ENCODE measurements at regions not wholly inside any gene's neighbourhood (a gene's known extent, or its start where the extent isn't known, plus 50 kb on each side); places are given as distances from the start of the nearest gene placed in this dataset.
"Not testable (repeated sequence)": the region's sequence is repeated elsewhere in the genome, so short reads cannot be mapped to it uniquely, and the experiment has no call there.

DNA sequence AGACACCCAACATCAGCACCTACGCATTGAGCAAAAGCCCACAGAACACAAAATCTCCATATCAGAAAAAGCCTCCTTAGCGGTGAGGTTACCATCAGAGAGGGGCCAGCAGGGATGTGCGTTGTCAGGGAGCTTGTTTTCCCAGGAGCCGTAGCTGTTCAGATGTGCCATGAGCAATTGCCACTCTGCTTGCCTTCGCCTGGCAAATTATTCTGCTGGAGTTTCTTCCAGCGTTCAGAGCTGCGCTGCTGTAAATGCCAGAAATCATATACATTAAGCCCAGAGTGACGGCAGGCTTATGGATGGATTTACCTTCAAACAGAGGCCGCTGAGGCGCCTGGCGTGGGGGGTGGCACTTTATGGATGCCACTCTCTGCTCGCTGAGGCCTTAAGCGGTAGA is 632.3 kb downstream of the BCOR start:
- DNase-seq (ENCODE audit: low read depth in 2 of 2), result no peak

DNA sequence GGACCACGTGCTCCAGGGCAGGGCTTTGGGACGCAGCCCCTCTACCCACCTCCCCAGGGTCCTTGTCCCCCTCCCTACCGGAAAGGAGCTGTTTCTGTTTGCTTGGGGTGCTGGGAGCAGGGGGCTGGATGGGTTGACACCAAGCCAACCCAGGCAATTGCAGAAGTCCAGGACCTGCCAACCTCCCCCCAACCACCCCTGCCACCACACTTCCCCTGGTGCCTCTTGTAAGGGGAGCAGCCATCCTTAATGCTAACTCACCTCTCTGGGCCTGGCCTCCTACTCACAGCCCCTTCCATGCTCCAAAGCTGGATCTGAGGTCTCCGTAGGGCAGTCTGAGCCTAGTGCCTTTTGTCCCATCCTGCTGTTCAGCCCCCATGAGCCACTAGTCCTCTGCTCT is 631.9 kb downstream of the BCOR start:
- no peak for DNase-seq (ENCODE audit: low read depth in 2 of 2)

DNA sequence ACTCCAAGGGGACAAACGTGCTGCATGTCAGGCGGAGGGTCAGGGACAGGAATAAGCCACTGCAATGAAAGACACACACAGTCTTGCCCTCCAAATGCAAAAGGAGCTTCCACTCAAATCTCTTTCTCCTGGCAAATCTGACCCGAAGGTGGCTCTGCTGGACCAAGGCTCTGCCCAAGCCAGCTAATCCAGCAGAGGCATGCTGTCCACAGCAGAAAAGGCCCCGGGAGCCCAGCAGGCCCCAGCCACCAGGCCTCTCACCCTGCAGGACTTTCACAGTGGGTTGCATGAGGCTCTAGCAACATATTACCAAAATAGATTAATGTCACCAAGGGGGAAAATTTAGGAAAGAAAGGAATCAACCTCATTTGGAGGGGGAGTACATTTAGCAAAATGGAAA is 628.6 kb downstream of the BCOR start:
- DNase-seq (ENCODE audit: low read depth in 2 of 2), result no peak

DNA sequence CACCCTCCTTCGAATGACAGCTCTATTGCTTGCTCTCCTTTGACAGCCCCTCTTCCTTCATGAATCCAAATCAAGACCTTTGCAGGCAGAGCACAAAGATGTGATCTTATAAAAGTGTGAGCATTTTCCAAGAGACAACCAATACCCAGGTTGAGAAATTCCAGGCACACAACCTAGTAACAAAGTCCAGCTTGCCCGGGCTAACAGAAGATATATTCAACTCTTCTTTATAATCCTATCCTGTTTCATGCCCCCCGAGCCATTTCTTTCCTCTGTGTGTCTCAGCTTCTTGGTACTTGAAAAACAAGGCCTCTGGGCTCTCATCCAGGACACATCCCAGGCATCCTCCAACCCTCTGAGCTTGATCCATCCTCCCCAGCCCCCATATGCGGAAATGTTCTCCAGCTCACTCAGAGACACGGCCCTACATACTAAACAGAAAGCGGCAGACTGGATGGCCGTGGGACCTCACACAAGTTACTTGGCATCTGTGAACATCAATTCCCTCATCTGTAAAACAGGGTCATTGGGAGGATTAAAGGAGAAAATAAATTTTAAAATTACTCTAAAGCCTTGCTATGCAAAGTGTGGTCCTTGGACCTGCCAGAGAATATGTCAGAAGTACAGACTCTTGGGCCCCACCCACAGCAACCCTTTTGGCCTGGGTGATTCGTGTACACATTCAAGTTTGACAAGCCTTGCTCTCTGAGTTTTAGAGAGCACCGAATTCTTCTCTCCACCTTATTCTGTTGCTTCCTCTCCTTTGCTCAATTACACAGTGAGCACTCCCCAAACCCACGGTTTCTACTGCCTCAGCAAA is 627.0 kb downstream of the BCOR start:
- no peak for DNase-seq (ENCODE audit: low read depth in 2 of 2)

DNA sequence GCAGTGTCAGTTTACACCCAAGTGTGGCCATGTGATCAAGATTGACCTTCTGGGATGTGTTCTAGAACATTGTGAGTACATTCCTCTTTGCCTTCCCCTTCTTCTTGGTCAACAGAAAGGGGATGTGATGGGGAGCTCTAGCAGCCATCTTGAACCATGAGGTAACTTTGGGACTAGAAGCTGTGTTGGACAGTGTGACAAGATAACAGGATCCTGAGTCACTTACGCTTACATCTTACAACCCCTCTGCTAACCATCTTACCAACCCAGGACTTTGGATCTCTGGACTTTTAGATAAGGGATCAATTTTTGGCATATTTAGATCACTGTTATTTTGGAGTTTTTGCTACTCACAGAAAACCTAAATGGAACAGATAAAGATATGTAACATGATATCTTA is 625.6 kb downstream of the BCOR start:
- DNase-seq (ENCODE audit: low read depth in 2 of 2), result no peak

GRCh38 chrX:39473812-39474211 is 623.9 kb downstream of the BCOR start:
- DNase-seq (ENCODE audit: low read depth in 2 of 2), result no peak

DNA sequence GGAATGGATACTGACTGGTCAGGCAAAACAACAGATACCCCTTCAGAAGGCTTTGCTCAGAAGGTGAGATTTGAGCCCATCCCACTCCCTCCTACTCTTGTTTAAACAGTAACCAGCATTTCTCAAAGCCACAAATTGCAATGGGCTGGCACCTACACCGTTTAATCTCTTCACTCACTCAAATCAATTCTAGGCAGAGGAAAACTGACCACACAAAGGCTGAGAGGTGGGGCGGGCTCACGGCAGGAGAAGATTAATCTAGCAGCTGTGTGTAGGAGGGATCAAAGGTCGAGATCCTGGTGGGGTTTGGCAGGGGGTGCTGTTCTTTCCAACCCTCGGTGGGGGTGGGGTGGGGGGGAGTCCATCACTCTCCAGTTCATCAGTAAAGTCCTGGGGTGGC is 622.4 kb downstream of the BCOR start:
- DNase-seq (ENCODE audit: low read depth in 2 of 2), result no peak

DNA sequence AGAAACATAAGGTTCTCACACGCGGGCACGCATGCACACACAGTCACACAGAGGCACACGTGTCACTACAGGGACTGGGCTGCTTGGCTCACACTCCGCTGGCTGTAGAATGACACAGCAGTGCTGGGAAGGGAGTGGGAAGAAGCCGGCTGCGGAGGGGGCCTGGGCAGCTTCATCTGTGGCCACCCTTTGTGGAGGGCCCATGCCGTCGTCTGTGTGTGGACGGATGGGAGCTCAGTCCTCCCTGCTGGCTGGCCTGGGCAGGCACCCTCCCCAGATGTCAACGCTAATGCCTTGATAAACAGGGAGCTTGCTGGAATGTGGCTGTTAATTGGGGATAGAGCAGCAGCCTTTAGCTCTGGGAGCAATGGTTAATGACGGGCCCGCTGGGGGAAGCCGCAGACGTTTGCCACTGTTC is 621.1 kb downstream of the BCOR start:
- no peak for DNase-seq (ENCODE audit: low read depth in 2 of 2)

DNA sequence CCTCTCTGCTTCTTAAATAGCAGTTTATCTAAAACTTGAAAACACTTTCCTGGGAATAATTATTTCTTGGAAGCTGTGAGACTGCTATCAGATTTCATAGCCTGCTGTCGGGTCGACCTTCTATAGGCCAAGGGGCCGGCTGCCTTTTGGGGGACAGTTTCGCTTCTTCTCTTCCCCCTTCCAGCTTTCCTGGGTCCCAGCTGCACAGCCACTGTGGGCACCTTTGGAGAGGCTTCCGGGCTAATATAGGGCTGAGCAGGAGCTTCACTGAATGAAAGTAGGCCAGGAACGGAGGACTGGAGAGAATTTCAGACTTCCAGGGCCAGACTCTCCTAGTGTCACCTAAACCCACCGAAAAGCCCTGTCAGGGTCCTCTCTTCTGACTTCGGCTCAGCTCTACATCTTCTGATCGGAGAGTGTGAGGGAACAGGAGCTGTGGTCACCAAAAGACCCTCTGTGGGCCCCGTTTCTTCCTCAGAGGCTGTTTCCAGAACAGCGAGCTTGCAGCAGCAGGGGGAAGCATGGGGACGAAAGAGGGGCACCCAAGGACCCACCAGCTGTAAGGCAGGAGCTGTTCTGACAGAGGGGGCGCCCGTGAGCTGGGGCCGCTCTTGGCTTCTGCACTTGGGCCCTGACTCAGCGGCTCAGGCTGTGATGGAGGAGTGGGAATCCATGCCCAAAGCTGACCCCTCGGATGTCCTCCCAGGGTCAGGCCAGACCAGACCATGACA is 620.6 kb downstream of the BCOR start:
- no peak for DNase-seq (ENCODE audit: low read depth in 2 of 2)

- peak; percentile 69 to 84 for DNase-seq (ENCODE audit: low read depth in 2 of 2)
Observed at GRCh38 chrX:39477762-39478120, 620.0 kb downstream of the BCOR start.

GRCh38 chrX:39479856-39480255 is 617.9 kb downstream of the BCOR start:
- DNase-seq (ENCODE audit: low read depth in 2 of 2), result no peak

GRCh38 chrX:39480963-39481362 is 616.8 kb downstream of the BCOR start:
- no peak for DNase-seq (ENCODE audit: low read depth in 2 of 2)

- no peak for DNase-seq (ENCODE audit: low read depth in 2 of 2)
Observed at GRCh38 chrX:39481621-39482020, 616.1 kb downstream of the BCOR start.

DNA sequence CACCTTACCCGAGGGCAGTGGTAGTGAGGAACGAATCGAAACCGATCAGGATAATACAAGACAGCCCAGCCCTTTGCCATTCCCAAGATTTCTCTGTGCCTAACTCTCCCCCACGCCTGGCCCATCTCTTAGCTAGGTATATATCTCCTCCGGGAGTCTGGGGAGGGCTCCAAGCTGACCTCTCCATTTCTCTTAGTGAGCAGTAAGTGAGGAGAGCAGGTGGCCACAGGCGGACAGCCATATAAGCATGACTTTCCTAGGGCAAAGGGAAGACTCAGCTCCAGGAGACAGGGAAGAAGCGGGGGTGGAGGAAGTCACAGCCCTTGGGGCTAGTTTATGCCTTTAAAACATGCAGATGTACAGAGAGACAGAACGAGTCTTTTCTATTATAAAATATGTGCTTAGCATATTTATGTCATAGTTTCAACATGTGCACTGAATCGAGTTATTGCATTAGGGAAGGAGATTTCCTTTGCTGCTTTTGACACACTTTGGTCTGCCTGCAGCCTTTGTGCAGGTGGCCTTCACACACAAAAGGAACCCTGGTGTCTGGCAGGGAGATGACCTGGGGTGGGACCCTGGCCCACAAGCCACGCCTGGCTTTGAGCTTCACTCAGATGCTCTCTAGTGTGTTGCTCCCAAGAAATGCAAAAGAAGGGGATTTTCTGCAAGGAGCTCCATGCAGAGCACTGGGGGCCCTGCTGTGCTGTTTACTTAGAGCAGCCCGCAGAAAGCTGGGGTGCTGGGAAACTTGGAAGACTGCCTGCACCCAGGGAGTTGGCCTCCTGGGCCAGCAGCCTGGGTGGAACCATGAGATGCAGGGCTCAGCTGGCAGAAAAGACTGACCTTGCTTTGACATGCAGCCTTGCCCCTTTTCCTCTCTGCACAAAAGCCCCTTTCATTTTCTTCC is 613.3 kb downstream of the BCOR start:
- DNase-seq (ENCODE audit: low read depth in 2 of 2), result no peak

DNA sequence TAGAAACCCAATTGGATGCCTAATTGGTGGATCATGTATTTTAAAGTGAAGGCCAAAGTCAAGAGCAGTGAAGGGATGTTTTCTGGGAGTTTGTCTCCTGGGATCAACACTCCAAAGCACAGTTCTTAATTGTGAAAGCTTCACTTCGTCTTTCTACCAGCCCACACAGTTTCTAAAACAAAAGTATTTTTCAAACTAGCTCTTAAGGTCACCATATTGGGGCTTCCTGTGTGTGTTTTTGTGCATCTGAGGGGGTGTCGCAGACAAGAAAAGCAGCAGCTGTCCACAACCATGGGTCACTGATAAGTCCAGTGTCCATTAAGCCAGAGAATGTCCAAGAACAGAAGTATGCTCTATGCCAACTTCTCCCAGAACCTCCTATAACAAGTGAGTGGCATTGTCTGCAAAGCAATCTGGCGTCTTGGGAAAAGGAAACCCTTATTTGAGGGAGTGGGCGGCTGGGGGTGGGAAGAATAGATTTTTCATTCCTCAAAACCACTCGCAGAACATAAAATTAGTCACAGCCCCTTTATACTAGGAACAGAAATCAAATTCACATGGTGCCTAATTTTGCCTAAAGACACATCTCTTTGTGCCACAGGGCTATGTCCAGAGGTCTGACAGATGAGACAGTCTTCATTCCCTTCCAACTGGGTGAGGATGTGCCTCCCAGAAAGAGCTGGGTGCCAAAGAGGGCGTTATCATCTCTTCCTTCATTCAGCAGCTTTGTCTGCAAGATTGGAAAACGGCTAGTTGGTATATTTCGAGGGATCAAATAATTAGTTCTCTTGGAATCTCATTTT is 610.4 kb downstream of the BCOR start:
- DNase-seq (ENCODE audit: low read depth in 2 of 2), result no peak

GRCh38 chrX:39487969-39488330 is 609.8 kb downstream of the BCOR start:
- DNase-seq (ENCODE audit: low read depth in 2 of 2), result no peak

GRCh38 chrX:39491548-39492297 is 606.0 kb downstream of the BCOR start:
- no peak for DNase-seq (ENCODE audit: low read depth in 2 of 2)

GRCh38 chrX:39492497-39493162 is 605.1 kb downstream of the BCOR start:
- no peak for DNase-seq (ENCODE audit: low read depth in 2 of 2)

GRCh38 chrX:39493168-39493567 is 604.6 kb downstream of the BCOR start:
- DNase-seq (ENCODE audit: low read depth in 2 of 2), result no peak

GRCh38 chrX:39497117-39497516 is 600.6 kb downstream of the BCOR start:
- DNase-seq (ENCODE audit: low read depth in 2 of 2), result not testable (repeated sequence)

Data from dermis microvascular lymphatic vessel endothelial cell (primary cell).